ENCODE measurements at regions not wholly inside any gene's neighbourhood (a gene's known extent, or its start where the extent isn't known, plus 50 kb on each side); places are given as distances from the start of the nearest gene placed in this dataset.

- TF ChIP-seq NUFIP1 (IDR thresholded peaks at IDR 0.05; ENCODE audit: partially characterized antibody), result no peak
- TF ChIP-seq NONO (IDR thresholded peaks at IDR 0.05; ENCODE audit: low read depth in 2 of 2, low read length in 1 of 2), result no peak
- TF ChIP-seq ARNT (IDR thresholded peaks at IDR 0.05), result no peak
- TF ChIP-seq NCOR1 (IDR thresholded peaks at IDR 0.05), result no peak
- no peak for TF ChIP-seq POLR2AphosphoS2 (IDR thresholded peaks at IDR 0.05; ENCODE audit: low read length)
These were observed 711.7 kb upstream of the EDIL3 start (continued) for GRCh38 chr5:85096421-85096820.

- no peak for ATAC-seq
These were observed 723.8 kb upstream of the EDIL3 start for GRCh38 chr5:85108471-85108870.

GRCh38 chr5:85109616-85110015, 724.9 kb upstream of the EDIL3 start:
- 0% methylated on average over 1 of the region's 1 CpG for WGBS (ENCODE audit: insufficient coverage, low coverage, missing lambda C conversion rate)
- no TSS peak for BruUV-seq (replicated peaks)
- POLR2A ChIA-PET, result no interaction called here
- Histone ChIP-seq H3K27ac (ENCODE audit: extremely low read depth, low read depth, low read length) (no peak overlapping the region), H4K20me1 (replicated peaks; ENCODE audit: control insufficient read depth, insufficient read depth, low read length) (no peaks in the 10 kb centered on the region), H3K4me2 (ENCODE audit: insufficient read depth, low read length) (no peak overlapping the region), H3K9ac (ENCODE audit: insufficient read depth in 1 of 2, low read depth in 2 of 2, low read length in 2 of 2) (no peak overlapping the region), H3K9me1 (ENCODE audit: control insufficient read depth, insufficient read depth, low read length) (no peaks in the 10 kb centered on the region), H3K79me2 (ENCODE audit: control insufficient read depth, insufficient read depth, low read length) (no peaks in the 10 kb centered on the region), H3K9me3 (replicated peaks; ENCODE audit: control insufficient read depth, insufficient read depth, low read depth, low read length) (no peaks in the 10 kb centered on the region), H3K4me3 (no peak overlapping the region), H3K27me3 (ENCODE audit: control insufficient read depth in 2 of 2, insufficient read depth in 2 of 2, low read length in 2 of 2) (no peaks in the 10 kb centered on the region), H2AFZ (ENCODE audit: low read depth, low read length) (no peak overlapping the region), H3K36me3 (ENCODE audit: control insufficient read depth, insufficient read depth, low read length) (no peaks in the 10 kb centered on the region), H3K4me1 (replicated peaks in 1 of 2; ENCODE audit: control insufficient read depth in 2 of 2, insufficient read depth in 2 of 2, low read length in 2 of 2) (no peaks in the 10 kb centered on the region)
- ATAC-seq (no peak), FAIRE-seq (no peak), DNase-seq (ENCODE audit: extremely low read depth in 1 of 4, low spot score in 3 of 4) (no peak)
- CTCF ChIA-PET (ENCODE audit: low intra/inter-chr PET ratio), result no interaction called here
- intact Hi-C loops (cut with micrococcal nuclease) (no loop called here), in situ Hi-C loops (cut with MboI) (no loop called here)
- TF ChIP-seq CHD2 (IDR thresholded peaks at IDR 0.05; ENCODE audit: low read depth, low read length), result no peak
- no peak for TF ChIP-seq ZBTB34 (CRISPR knock-in tag; IDR thresholded peaks at IDR 0.05)
- TF ChIP-seq EWSR1 (IDR thresholded peaks at IDR 0.05; ENCODE audit: borderline replicate concordance, low read depth, partially characterized antibody), result no peak
- no peak for TF ChIP-seq TBL1XR1 (IDR thresholded peaks at IDR 0.05; ENCODE audit: low read length in 2 of 2)
- TF ChIP-seq STAG1 (CRISPR knock-in tag; IDR thresholded peaks at IDR 0.05; ENCODE audit: borderline replicate concordance), result no peak
- TF ChIP-seq TCF7 (IDR thresholded peaks at IDR 0.05; ENCODE audit: borderline replicate concordance), result no peak

More at GRCh38 chr5:85108471-85108870, 723.8 kb upstream of the EDIL3 start:
- no peak overlapping the region for H3K4me2 ChIP-seq (ENCODE audit: insufficient read depth, low read length)
- no peaks in the 10 kb centered on the region for H3K27me3 ChIP-seq (ENCODE audit: control insufficient read depth in 2 of 2, insufficient read depth in 2 of 2, low read length in 2 of 2)
- no peak overlapping the region for H3K4me3 ChIP-seq
- no peak overlapping the region for H3K27ac ChIP-seq (ENCODE audit: extremely low read depth, low read depth, low read length)
- CTCF ChIA-PET (ENCODE audit: low intra/inter-chr PET ratio), result no interaction called here
- POLR2A ChIA-PET, result no interaction called here
- FAIRE-seq (no peak), DNase-seq (ENCODE audit: extremely low read depth in 1 of 4, low spot score in 3 of 4) (no peak)
- no peaks in the 10 kb centered on the region for H3K9me3 ChIP-seq (replicated peaks; ENCODE audit: control insufficient read depth, insufficient read depth, low read depth, low read length)
- H4K20me1 ChIP-seq (replicated peaks; ENCODE audit: control insufficient read depth, insufficient read depth, low read length), result no peaks in the 10 kb centered on the region
- no peak for TF ChIP-seq MTA2 (IDR thresholded peaks at IDR 0.05; ENCODE audit: low read depth)
- no peak for TF ChIP-seq BRCA1 (IDR thresholded peaks at IDR 0.05)
- TF ChIP-seq BRCA1 (CRISPR knock-in tag; IDR thresholded peaks at IDR 0.05), result no peak
- no peak overlapping the region for H3K9ac ChIP-seq (ENCODE audit: insufficient read depth in 1 of 2, low read depth in 2 of 2, low read length in 2 of 2)
- no peak overlapping the region for H2AFZ ChIP-seq (ENCODE audit: low read depth, low read length)
- H3K9me1 ChIP-seq (ENCODE audit: control insufficient read depth, insufficient read depth, low read length), result no peaks in the 10 kb centered on the region
- 8% methylated on average over 1 of the region's 1 CpG for WGBS (ENCODE audit: insufficient coverage, low coverage, missing lambda C conversion rate)
- in situ Hi-C loops (cut with MboI) (no loop called here), intact Hi-C loops (cut with micrococcal nuclease) (no loop called here)
- H3K36me3 ChIP-seq (ENCODE audit: control insufficient read depth, insufficient read depth, low read length), result no peaks in the 10 kb centered on the region
- no TSS peak for BruUV-seq (replicated peaks)
- H3K79me2 ChIP-seq (ENCODE audit: control insufficient read depth, insufficient read depth, low read length), result no peaks in the 10 kb centered on the region
- H3K4me1 ChIP-seq (replicated peaks in 1 of 2; ENCODE audit: control insufficient read depth in 2 of 2, insufficient read depth in 2 of 2, low read length in 2 of 2), result no peaks in the 10 kb centered on the region
